OCI-LY1 (cell line): ENCODE measurements at regions not wholly inside any gene's neighbourhood (a gene's known extent, or its start where the extent isn't known, plus 50 kb on each side); places are given as distances from the start of the nearest gene placed in this dataset.

Experiments
- H2AFZ ChIP-seq: fragments of 200-600 bp; sonication (generic), shearing (Covaris generic); 2 replicates; pipeline ENCODE4 v1.6.0; 2014; ENCODE audit warnings: antibody characterized with exemption, mild to moderate bottlenecking, low read length
- H3F3A ChIP-seq: fragments of 200-600 bp; sonication (generic), shearing (Covaris generic); 2 replicates; pipeline ENCODE4 v1.6.0; 2014; ENCODE audit warnings: mild to moderate bottlenecking, antibody characterized with exemption, low read length, moderate library complexity; ENCODE audit not compliant: insufficient read depth
- H3K27ac ChIP-seq: fragments of 200-600 bp; sonication (generic); 2 replicates; pipeline ENCODE4 v1.5.1; 2014; ENCODE audit warnings: low read length, mixed run types, mild to moderate bottlenecking, low read depth; ENCODE audit not compliant: poor library complexity, severe bottlenecking
- H3K27me3 ChIP-seq: fragments of 200-600 bp; sonication (generic); 2 replicates; pipeline ENCODE4 v1.6.0; 2014; ENCODE audit warnings: antibody characterized with exemption, mild to moderate bottlenecking, low read length, moderate library complexity; ENCODE audit not compliant: insufficient read depth
- H3K36me3 ChIP-seq: fragments of 200-600 bp; sonication (generic); 2 replicates; pipeline ENCODE4 v1.6.1; 2014; ENCODE audit warnings: mild to moderate bottlenecking, antibody characterized with exemption, low read length, moderate library complexity, mixed read lengths; ENCODE audit not compliant: insufficient read depth
- H3K4me1 ChIP-seq: fragments of 200-600 bp; sonication (generic); 2 replicates; pipeline ENCODE4 v1.5.1; 2014; ENCODE audit warnings: mild to moderate bottlenecking, low read length, moderate library complexity; ENCODE audit not compliant: insufficient read depth, severe bottlenecking
- H3K4me2 ChIP-seq: fragments of 200-600 bp; sonication (generic), shearing (Covaris generic); 2 replicates; pipeline ENCODE4 v1.6.1; 2014; ENCODE audit warnings: low read length
- H3K4me3 ChIP-seq: fragments of 200-600 bp; sonication (generic); 2 replicates; pipeline ENCODE4 v1.5.1; 2014; ENCODE audit warnings: low read length, low read depth, mild to moderate bottlenecking, mixed read lengths; ENCODE audit not compliant: poor library complexity, severe bottlenecking
- H3K79me2 ChIP-seq: fragments of 200-600 bp; shearing (Covaris generic); 2 replicates; pipeline ENCODE4 v1.6.1; 2016; ENCODE audit warnings: mixed run types, low read length, mixed read lengths; ENCODE audit not compliant: insufficient read depth
- H3K9ac ChIP-seq: fragments of 200-600 bp; sonication (generic), shearing (Covaris generic); 2 replicates; pipeline ENCODE4 v1.6.1; 2014; ENCODE audit warnings: mild to moderate bottlenecking, low read length, mixed read lengths
- H3K9me2 ChIP-seq: fragments of 200-600 bp; sonication (generic), shearing (Covaris generic); 2 replicates; pipeline ENCODE4 v1.6.1; 2014; ENCODE audit warnings: low read depth, mild to moderate bottlenecking, low read length, mixed read lengths
- H3K9me3 ChIP-seq: fragments of 200-600 bp; shearing (Covaris generic); 2 replicates; pipeline ENCODE4 v1.6.1; 2014; ENCODE audit warnings: low read length, mixed read lengths
- H4K20me1 ChIP-seq: fragments of 200-600 bp; sonication (generic), shearing (Covaris generic); 2 replicates; pipeline ENCODE4 v1.6.0; 2016; ENCODE audit warnings: mild to moderate bottlenecking, low read length; ENCODE audit not compliant: insufficient read depth
- EZH2 ChIP-seq: fragments of 200-600 bp; sonication (generic), shearing (Covaris generic); IDR thresholded peaks from 2 replicates; pipeline ENCODE4 v1.8.0; 2017; ENCODE audit warnings: borderline replicate concordance, mixed run types, mild to moderate bottlenecking, antibody characterized with exemption, low read length, moderate library complexity, mixed read lengths
- TF ChIP-seq, protein P1 (sequence below): fragments of 200-600 bp; sonication (generic), shearing (Covaris generic); IDR thresholded peaks from 2 replicates; pipeline ENCODE4 v1.5.1; 2017; ENCODE audit warnings: mild to moderate bottlenecking, antibody characterized with exemption, low read length, moderate library complexity, mixed read lengths

DNA sequence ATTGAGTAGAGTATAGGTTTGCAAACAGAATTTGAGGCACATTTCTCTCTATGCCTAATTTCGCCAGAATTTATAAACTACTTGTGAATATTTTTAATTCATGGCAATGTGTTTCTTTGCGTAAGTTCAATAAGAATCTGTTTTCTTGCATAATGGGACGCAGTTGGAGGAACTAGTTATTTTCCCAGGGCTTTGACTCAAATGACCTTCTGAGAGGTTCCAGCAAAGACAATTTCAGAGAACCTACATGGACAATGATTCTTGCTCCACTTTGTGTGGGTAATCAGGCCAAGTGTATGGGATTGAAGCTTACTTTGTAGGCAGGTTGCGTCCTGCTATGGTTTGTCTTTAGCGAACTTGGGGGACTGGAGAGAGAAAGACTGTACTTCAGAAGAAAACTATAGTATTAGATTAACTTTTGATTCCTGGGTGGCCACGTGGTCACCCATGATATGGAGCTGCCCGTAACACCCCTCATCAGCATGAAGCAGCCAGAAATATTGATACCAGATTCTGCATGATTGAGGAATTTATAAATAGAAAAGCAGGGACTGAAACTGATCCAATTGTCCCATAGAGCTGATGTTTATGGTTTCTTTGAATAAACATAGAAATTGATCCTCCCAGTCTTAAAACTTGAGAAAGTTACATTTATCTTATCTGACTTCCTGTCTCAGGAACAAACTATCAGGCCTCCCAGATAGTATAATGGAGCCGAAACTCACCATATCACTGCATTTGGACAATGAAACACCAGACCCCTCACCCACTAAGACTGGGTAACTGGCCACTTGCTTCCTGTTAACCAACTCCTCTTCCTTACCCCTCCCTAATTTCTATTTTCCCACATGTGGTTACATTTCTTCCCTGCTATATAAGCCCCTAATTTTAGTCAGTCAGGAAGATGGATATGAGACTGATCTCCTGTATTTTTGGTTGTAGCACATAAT, 815.3 kb upstream of the HS6ST1 start:
- H3K9ac ChIP-seq, result no peak overlapping the region
- no peaks in the 10 kb centered on the region for H3F3A ChIP-seq
- no peaks in the 10 kb centered on the region for H3K9me2 ChIP-seq
- H3K36me3 ChIP-seq, result no peaks in the 10 kb centered on the region
- no peak overlapping the region for H3K27ac ChIP-seq
- H3K4me3 ChIP-seq, result no peak overlapping the region
- H2AFZ ChIP-seq, result no peak overlapping the region
- TF ChIP-seq EZH2, result no peak
- TF ChIP-seq, protein P1, sequence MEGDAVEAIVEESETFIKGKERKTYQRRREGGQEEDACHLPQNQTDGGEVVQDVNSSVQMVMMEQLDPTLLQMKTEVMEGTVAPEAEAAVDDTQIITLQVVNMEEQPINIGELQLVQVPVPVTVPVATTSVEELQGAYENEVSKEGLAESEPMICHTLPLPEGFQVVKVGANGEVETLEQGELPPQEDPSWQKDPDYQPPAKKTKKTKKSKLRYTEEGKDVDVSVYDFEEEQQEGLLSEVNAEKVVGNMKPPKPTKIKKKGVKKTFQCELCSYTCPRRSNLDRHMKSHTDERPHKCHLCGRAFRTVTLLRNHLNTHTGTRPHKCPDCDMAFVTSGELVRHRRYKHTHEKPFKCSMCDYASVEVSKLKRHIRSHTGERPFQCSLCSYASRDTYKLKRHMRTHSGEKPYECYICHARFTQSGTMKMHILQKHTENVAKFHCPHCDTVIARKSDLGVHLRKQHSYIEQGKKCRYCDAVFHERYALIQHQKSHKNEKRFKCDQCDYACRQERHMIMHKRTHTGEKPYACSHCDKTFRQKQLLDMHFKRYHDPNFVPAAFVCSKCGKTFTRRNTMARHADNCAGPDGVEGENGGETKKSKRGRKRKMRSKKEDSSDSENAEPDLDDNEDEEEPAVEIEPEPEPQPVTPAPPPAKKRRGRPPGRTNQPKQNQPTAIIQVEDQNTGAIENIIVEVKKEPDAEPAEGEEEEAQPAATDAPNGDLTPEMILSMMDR, result no peak
- H3K4me2 ChIP-seq, result no peak overlapping the region
- H4K20me1 ChIP-seq, result no peaks in the 10 kb centered on the region
- H3K9me3 ChIP-seq, result no peaks in the 10 kb centered on the region
- no peaks in the 10 kb centered on the region for H3K4me1 ChIP-seq
- H3K79me2 ChIP-seq, result no peaks in the 10 kb centered on the region
- H3K27me3 ChIP-seq, result no peaks in the 10 kb centered on the region

DNA sequence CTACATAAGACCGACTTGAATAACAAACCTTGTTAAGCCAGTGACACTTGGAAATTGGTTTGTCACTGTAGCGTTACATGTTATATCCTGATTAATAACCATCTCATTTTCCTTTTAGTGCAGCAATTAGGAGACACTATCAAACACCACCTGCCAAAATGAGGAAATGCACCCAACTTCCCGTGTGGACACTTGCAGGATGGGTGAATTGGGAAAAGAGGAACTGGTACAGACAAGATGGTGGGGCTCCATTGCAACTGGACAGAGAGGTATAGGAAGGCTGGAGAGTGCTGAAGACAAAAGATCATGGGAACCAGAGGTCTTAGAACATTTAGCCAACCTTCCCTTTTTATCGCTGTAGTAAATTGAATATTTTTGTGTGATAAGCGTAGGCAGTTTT, 816.3 kb upstream of the HS6ST1 start:
- no peaks in the 10 kb centered on the region for H3K9me2 ChIP-seq
- no peak overlapping the region for H3K27ac ChIP-seq
- H3K9ac ChIP-seq, result no peak overlapping the region
- H3K4me2 ChIP-seq, result no peak overlapping the region
- TF ChIP-seq, protein P1, result no peak
- TF ChIP-seq EZH2, result no peak
- no peaks in the 10 kb centered on the region for H3K9me3 ChIP-seq
- H4K20me1 ChIP-seq, result no peaks in the 10 kb centered on the region
- no peak overlapping the region for H2AFZ ChIP-seq
- H3K36me3 ChIP-seq, result no peaks in the 10 kb centered on the region
- H3K4me3 ChIP-seq, result no peak overlapping the region
- no peaks in the 10 kb centered on the region for H3K4me1 ChIP-seq
- H3F3A ChIP-seq, result no peaks in the 10 kb centered on the region
- H3K27me3 ChIP-seq, result no peaks in the 10 kb centered on the region
- H3K79me2 ChIP-seq, result no peaks in the 10 kb centered on the region

DNA sequence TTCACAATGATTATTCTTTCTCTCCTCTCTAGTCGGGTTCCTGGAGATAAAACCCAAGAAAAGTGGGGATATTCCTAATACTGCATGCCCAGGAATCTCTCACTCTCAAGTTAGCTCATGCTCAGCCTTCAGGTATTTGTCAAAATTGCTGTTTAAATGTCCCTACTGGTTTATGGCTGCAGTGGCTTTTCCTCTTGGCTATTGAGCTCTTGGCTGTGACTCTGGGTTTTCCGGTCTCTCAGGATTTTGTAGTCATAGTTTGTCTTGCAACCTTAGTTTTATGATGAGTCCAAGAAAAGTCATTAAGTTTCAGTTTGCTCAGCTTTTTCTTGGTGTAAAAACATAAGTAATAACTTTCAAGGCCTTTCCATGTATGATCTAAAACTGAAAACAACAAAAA, 820.7 kb upstream of the HS6ST1 start:
- TF ChIP-seq, protein P1, result no peak
- TF ChIP-seq EZH2, result no peak
- Histone ChIP-seq H3K27ac (no peak overlapping the region), H3K9ac (no peak overlapping the region), H3K36me3 (no peaks in the 10 kb centered on the region), H4K20me1 (no peaks in the 10 kb centered on the region), H3K4me3 (no peak overlapping the region), H2AFZ (no peak overlapping the region), H3K4me1 (no peaks in the 10 kb centered on the region), H3K9me2 (no peaks in the 10 kb centered on the region), H3K27me3 (no peaks in the 10 kb centered on the region), H3K4me2 (no peak overlapping the region), H3F3A (no peaks in the 10 kb centered on the region), H3K79me2 (no peaks in the 10 kb centered on the region), H3K9me3 (no peaks in the 10 kb centered on the region)
